GM23338 (cell line): ENCODE measurements at regions not wholly inside any gene's neighbourhood (a gene's known extent, or its start where the extent isn't known, plus 50 kb on each side); places are given as distances from the start of the nearest gene placed in this dataset.

Source experiments
- ATAC-seq: fragments of 200-7000 bp; cut with Tn5 transposase; 3 replicates; pipeline ENCODE4 v1.9.1; 2020
- DNase-seq: peaks from one replicate; pipeline ENCODE4 v3.0.0-alpha.2; 2015; ENCODE audit warnings: low spot score
- H2AFZ ChIP-seq: fragments of 200-600 bp; sonication (generic); 2 replicates; pipeline ENCODE4 v1.8.0; 2016; ENCODE audit warnings: antibody characterized with exemption, mild to moderate bottlenecking, moderate library complexity
- H3F3A ChIP-seq: fragments of 200-600 bp; sonication (generic); replicated peaks from 2 replicates; pipeline ENCODE4 v1.8.0; 2017; ENCODE audit warnings: antibody characterized with exemption, mixed run types, low read depth
- H3K27ac ChIP-seq: fragments of 200-600 bp; sonication (generic); 2 replicates; pipeline ENCODE4 v1.6.1; 2016; ENCODE audit warnings: low read depth
- H3K27me3 ChIP-seq: fragments of 200-600 bp; sonication (generic); 2 replicates; pipeline ENCODE4 v1.8.0; 2016; ENCODE audit warnings: mild to moderate bottlenecking, mixed run types, moderate library complexity; ENCODE audit not compliant: insufficient read depth
- H3K36me3 ChIP-seq: fragments of 200-600 bp; sonication (generic); 2 replicates; pipeline ENCODE4 v1.8.0; 2016; ENCODE audit warnings: mild to moderate bottlenecking; ENCODE audit not compliant: insufficient read depth
- H3K4me1 ChIP-seq: fragments of 200-600 bp; sonication (generic); 2 replicates; pipeline ENCODE4 v1.8.0; 2016; ENCODE audit warnings: mild to moderate bottlenecking, moderate library complexity; ENCODE audit not compliant: insufficient read depth
- H3K4me2 ChIP-seq: fragments of 200-600 bp; sonication (generic); 2 replicates; pipeline ENCODE4 v1.7.1; 2017; ENCODE audit warnings: mixed run types
- H3K4me3 ChIP-seq: fragments of 200-600 bp; sonication (generic); 2 replicates; pipeline ENCODE4 v1.6.1; 2016; ENCODE audit warnings: mixed run types
- H3K79me2 ChIP-seq: fragments of 200-600 bp; sonication (generic); replicated peaks from 2 replicates; pipeline ENCODE4 v1.8.0; 2017; ENCODE audit warnings: mild to moderate bottlenecking; ENCODE audit not compliant: insufficient read depth
- H3K9me2 ChIP-seq: fragments of 200-600 bp; sonication (generic); 2 replicates; pipeline ENCODE4 v1.8.0; 2017; ENCODE audit not compliant: insufficient read depth
- H4K20me1 ChIP-seq: fragments of 200-600 bp; sonication (generic); replicated peaks from 2 replicates; pipeline ENCODE4 v1.8.0; 2017; ENCODE audit warnings: mild to moderate bottlenecking; ENCODE audit not compliant: insufficient read depth
- H3K27ac Mint-ChIP-seq: 2 replicates; pipeline ENCODE4 v1.8.0; 2020; ENCODE audit warnings: inconsistent platforms, mild to moderate bottlenecking, moderate library complexity, mixed read lengths
- H3K27me3 Mint-ChIP-seq: 3 replicates; pipeline ENCODE4 v1.8.0; 2022; ENCODE audit warnings: low read depth, mild to moderate bottlenecking, moderate library complexity, mixed read lengths, inconsistent platforms; ENCODE audit not compliant: insufficient read depth, poor library complexity
- H3K36me3 Mint-ChIP-seq: 3 replicates; pipeline ENCODE4 v1.8.0; 2021; ENCODE audit warnings: low read depth, mild to moderate bottlenecking, inconsistent platforms, moderate library complexity, mixed read lengths
- H3K4me1 Mint-ChIP-seq: 3 replicates; pipeline ENCODE4 v1.8.0; 2020; ENCODE audit warnings: mild to moderate bottlenecking, inconsistent platforms, mixed read lengths
- H3K4me3 Mint-ChIP-seq: 3 replicates; pipeline ENCODE4 v1.8.0; 2021; ENCODE audit warnings: moderate library complexity, mild to moderate bottlenecking, inconsistent platforms, mixed read lengths
- H3K9me3 Mint-ChIP-seq: 3 replicates; pipeline ENCODE4 v1.8.0; 2020; ENCODE audit warnings: moderate library complexity, mild to moderate bottlenecking, inconsistent platforms, mixed read lengths
- CREB1 ChIP-seq: fragments of 250-450 bp; sonication (Bioruptor Pico); IDR thresholded peaks from 2 replicates; pipeline ENCODE4 v1.5.0; 2020; ENCODE audit warnings: low read depth, mild to moderate bottlenecking, moderate library complexity
- CTCF ChIP-seq, 2 experiments: fragments of 200-600 bp in 1 of 2; sonication (generic) in 1 of 2; conservative IDR thresholded peaks; 2 replicates each; pipeline versions ENCODE4 v1.5.1 to v1.6.1; 2016 to 2017; ENCODE audit warnings: antibody characterized with exemption in 2 of 2, low read depth in 2 of 2, mild to moderate bottlenecking in 2 of 2, moderate library complexity in 1 of 2
- ETS1 ChIP-seq: IDR thresholded peaks from 2 replicates; pipeline ENCODE4 v1.6.1; 2016; ENCODE audit warnings: antibody characterized with exemption
- EZH2 ChIP-seq: fragments of 200-600 bp; sonication (generic); IDR thresholded peaks from one replicate; pipeline ENCODE4 v1.8.0; 2017; ENCODE audit warnings: antibody characterized with exemption, mild to moderate bottlenecking, low read depth; ENCODE audit not compliant: unreplicated experiment
- EZH2phosphoT487 ChIP-seq: fragments of 200-600 bp; sonication (generic); IDR thresholded peaks from one replicate; pipeline ENCODE4 v1.8.1; 2018; ENCODE audit warnings: antibody characterized with exemption; ENCODE audit not compliant: unreplicated experiment
- JUNB ChIP-seq: IDR thresholded peaks from one replicate; pipeline ENCODE4 v1.6.1; 2016; ENCODE audit warnings: antibody characterized with exemption; ENCODE audit not compliant: unreplicated experiment
- NANOG ChIP-seq: IDR thresholded peaks from 2 replicates; pipeline ENCODE4 v1.6.1; 2016; ENCODE audit warnings: antibody characterized with exemption, borderline replicate concordance
- POLR2AphosphoS5 ChIP-seq: IDR thresholded peaks from 2 replicates; pipeline ENCODE4 v1.6.1; 2016; ENCODE audit warnings: antibody characterized with exemption, low read depth
- REST ChIP-seq: IDR thresholded peaks from one replicate; pipeline ENCODE4 v1.6.1; 2018; ENCODE audit warnings: antibody characterized with exemption; ENCODE audit not compliant: unreplicated experiment
- STAT1 ChIP-seq: IDR thresholded peaks from one replicate; pipeline ENCODE4 v1.6.1; 2016; ENCODE audit warnings: antibody characterized with exemption; ENCODE audit not compliant: unreplicated experiment
- ZNF114 ChIP-seq: fragments of 250-450 bp; sonication (Bioruptor Pico); IDR thresholded peaks from 2 replicates; pipeline ENCODE4 v1.5.0; 2020; ENCODE audit warnings: mild to moderate bottlenecking, moderate library complexity
- ZNF331 ChIP-seq: fragments of 250-450 bp; sonication (Bioruptor Pico); IDR thresholded peaks from 2 replicates; pipeline ENCODE4 v1.5.0; 2020; ENCODE audit warnings: low read depth, mild to moderate bottlenecking, moderate library complexity
- ZNF462 ChIP-seq: fragments of 250-450 bp; sonication (Bioruptor Pico); IDR thresholded peaks from 2 replicates; pipeline ENCODE4 v1.5.0; 2020; ENCODE audit warnings: mild to moderate bottlenecking, moderate library complexity

GRCh38 chr6:137699031-137699683, 167.9 kb upstream of the TNFAIP3 start:
- TF ChIP-seq EZH2phosphoT487 (no peak), CTCF (conservative IDR thresholded peaks at IDR 0.05; ENCODE audit: low read depth in 2 of 2) (no peak), ETS1 (no peak), ZNF114 (no peak), JUNB (no peak), CREB1 (CRISPR knock-in tag) (no peak), REST (no peak), POLR2AphosphoS5 (no peak), ZNF462 (CRISPR knock-in tag) (no peak), ZNF331 (no peak), EZH2 (no peak), STAT1 (no peak), NANOG (no peak)
- ATAC-seq (no peak), DNase-seq (no peak)
- Mint-ChIP-seq H3K9me3 (no peaks in the 10 kb centered on the region), H3K36me3 (no peaks in the 10 kb centered on the region), H3K4me3 (no peak overlapping the region), H3K27ac (no peak overlapping the region), H3K27me3 (peaks cover 4% of the 10 kb centered on the region), H3K4me1 (peaks cover 14% of the 10 kb centered on the region; the same call in 2 of the 3 replicates)
- H3K36me3 ChIP-seq: no peaks in the 10 kb centered on the region
- no peak overlapping the region for H2AFZ ChIP-seq
- H3K4me3 ChIP-seq: no peak overlapping the region
- H3K4me2 ChIP-seq: no peak overlapping the region
- H3K79me2 ChIP-seq: no peaks in the 10 kb centered on the region
- no peak overlapping the region for H3K27ac ChIP-seq
- H4K20me1 ChIP-seq: no peaks in the 10 kb centered on the region; the same call in 1 of the 2 replicates
- H3K27me3 ChIP-seq: no peaks in the 10 kb centered on the region
- H3F3A ChIP-seq: no peaks in the 10 kb centered on the region
- peaks cover 7% of the 10 kb centered on the region; the same call in 1 of the 2 replicates for H3K9me2 ChIP-seq
- H3K4me1 ChIP-seq: peaks cover 5% of the 10 kb centered on the region
